K562 (cell line): ENCODE measurements at regions not wholly inside any gene's neighbourhood (a gene's known extent, or its start where the extent isn't known, plus 50 kb on each side); places are given as distances from the start of the nearest gene placed in this dataset.

Experiments
- ETV5 ChIP-seq: sonication (generic); formaldehyde crosslinking; IDR thresholded peaks from 2 replicates; pipeline ENCODE4 v1.4.0; 2020; ENCODE audit warnings: low read depth, mild to moderate bottlenecking, missing genetic modification reagents
- KLF13 ChIP-seq: fragments of 450-650 bp; IDR thresholded peaks from 2 replicates; pipeline ENCODE4 v1.6.1; 2016; ENCODE audit warnings: missing genetic modification characterization, low read depth, mild to moderate bottlenecking, missing compliant biosample characterization, moderate library complexity, borderline replicate concordance
- NR2F6 ChIP-seq: fragments of 450-650 bp; formaldehyde crosslinking; IDR thresholded peaks from 2 replicates; pipeline ENCODE4 v1.4.0; 2020; ENCODE audit warnings: mild to moderate bottlenecking
- SAFB ChIP-seq: fragments of 200-400 bp; formaldehyde crosslinking; IDR thresholded peaks from 2 replicates; pipeline ENCODE4 v1.6.1; 2017; ENCODE audit warnings: low read depth, low read length, borderline replicate concordance
- SAP30 ChIP-seq: fragments of 200-600 bp; sonication (generic); IDR thresholded peaks from 2 replicates; pipeline ENCODE4 v1.6.1; 2012; ENCODE audit warnings: borderline replicate concordance, low read depth, mild to moderate bottlenecking, moderate library complexity, low read length, control low read depth, inconsistent platforms; ENCODE audit not compliant: insufficient read depth, poor library complexity, severe bottlenecking
- VEZF1 ChIP-seq: fragments of 200-800 bp; sonication (Bioruptor generic); IDR thresholded peaks from 2 replicates; pipeline ENCODE4 v1.6.1; 2017; ENCODE audit warnings: missing genetic modification characterization, missing compliant biosample characterization
- ZKSCAN1 ChIP-seq: fragments of 150-350 bp; IDR thresholded peaks from 2 replicates; pipeline ENCODE4 v1.6.1; 2016; ENCODE audit warnings: low read depth, low read length
- ZNF143 ChIP-seq: sonication (generic); formaldehyde crosslinking; IDR thresholded peaks from 2 replicates; pipeline ENCODE4 v1.9.0; 2022; ENCODE audit warnings: mild to moderate bottlenecking, missing genetic modification reagents
- TF ChIP-seq, protein P1 (sequence below), 2 experiments: fragments of 200-800 bp in 1 of 2; sonication (Bioruptor generic) in 1 of 2; sonication (generic) in 1 of 2; formaldehyde crosslinking in 1 of 2; IDR thresholded peaks in 1 of 2; conservative IDR thresholded peaks in 1 of 2; 2 replicates each; pipeline versions ENCODE4 v1.5.0 to v1.6.1; 2016 to 2020; ENCODE audit warnings: missing compliant biosample characterization in 1 of 2, missing genetic modification characterization in 1 of 2, missing genetic modification reagents in 1 of 2

- TF ChIP-seq, protein P1, sequence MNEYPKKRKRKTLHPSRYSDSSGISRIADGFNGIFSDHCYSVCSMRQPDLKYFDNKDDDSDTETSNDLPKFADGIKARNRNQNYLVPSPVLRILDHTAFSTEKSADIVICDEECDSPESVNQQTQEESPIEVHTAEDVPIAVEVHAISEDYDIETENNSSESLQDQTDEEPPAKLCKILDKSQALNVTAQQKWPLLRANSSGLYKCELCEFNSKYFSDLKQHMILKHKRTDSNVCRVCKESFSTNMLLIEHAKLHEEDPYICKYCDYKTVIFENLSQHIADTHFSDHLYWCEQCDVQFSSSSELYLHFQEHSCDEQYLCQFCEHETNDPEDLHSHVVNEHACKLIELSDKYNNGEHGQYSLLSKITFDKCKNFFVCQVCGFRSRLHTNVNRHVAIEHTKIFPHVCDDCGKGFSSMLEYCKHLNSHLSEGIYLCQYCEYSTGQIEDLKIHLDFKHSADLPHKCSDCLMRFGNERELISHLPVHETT (CRISPR knock-in tag; conservative IDR thresholded peaks at IDR 0.05 in 1 of 2, IDR thresholded peaks at IDR 0.05 in 1 of 2): no peak
- TF ChIP-seq KLF13: no peak
- no peak for TF ChIP-seq VEZF1 (CRISPR knock-in tag)
- no peak for TF ChIP-seq ZNF143 (CRISPR knock-in tag)
- no peak for TF ChIP-seq NR2F6 (CRISPR knock-in tag)
- TF ChIP-seq SAP30: no peak
- no peak for TF ChIP-seq ETV5 (CRISPR knock-in tag)
- no peak for TF ChIP-seq SAFB
- no peak for TF ChIP-seq ZKSCAN1
Observed at GRCh38 chr12:72742568-72742967, 470.4 kb downstream of the TRHDE start (continued).
